GM12872 (cell line): ENCODE measurements at regions not wholly inside any gene's neighbourhood (a gene's known extent, or its start where the extent isn't known, plus 50 kb on each side); places are given as distances from the start of the nearest gene placed in this dataset.

Source experiments
- CTCF ChIP-seq: IDR thresholded peaks from 3 replicates; pipeline ENCODE4 v1.5.1; 2011; ENCODE audit warnings: low read depth, mild to moderate bottlenecking, low read length, moderate library complexity; ENCODE audit not compliant: insufficient read depth

GRCh38 chr9:129402931-129403778 lies 217.7 kb downstream of the C9orf50 start:
- TF ChIP-seq CTCF: no peak

- TF ChIP-seq CTCF: no peak
Observed at GRCh38 chr9:129402371-129402739, 218.5 kb downstream of the C9orf50 start.

GRCh38 chr9:129401623-129402370 lies 219.1 kb downstream of the C9orf50 start:
- TF ChIP-seq CTCF: no peak

DNA sequence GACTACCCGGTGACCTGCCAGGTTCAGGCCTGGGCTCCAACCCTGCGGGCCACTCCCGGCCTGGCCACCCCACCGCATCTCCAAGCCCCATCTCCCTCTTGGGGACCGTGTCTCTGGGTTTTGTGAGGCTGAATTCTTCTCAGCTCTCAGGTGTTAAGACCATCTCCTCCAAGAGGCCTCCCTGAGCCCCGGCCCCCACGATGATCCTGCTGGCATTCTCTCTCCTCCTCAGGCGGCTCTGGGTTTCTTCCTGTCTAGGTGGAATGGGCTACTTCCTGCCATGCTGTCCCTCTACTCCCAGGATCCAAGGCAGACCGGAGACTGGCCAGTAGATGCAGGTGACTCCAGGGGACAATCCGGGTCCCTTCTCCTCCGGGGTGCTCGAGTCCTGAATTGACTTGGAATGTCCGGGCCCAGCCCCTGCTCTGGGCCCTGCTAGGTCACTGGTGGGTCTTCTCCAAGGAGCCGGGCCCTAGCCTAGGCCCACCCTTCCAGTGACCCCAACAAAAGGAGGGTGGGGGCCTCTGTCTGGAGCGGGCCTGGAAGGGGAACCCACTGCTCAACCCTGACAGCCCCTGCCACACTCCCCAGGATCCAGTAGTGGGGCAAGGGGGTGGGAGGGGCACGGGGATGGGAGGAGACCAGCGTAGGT lies 219.8 kb downstream of the C9orf50 start:
- TF ChIP-seq CTCF: no peak

- no peak for TF ChIP-seq CTCF
Observed at GRCh38 chr9:129400001-129400970, 220.6 kb downstream of the C9orf50 start.

DNA sequence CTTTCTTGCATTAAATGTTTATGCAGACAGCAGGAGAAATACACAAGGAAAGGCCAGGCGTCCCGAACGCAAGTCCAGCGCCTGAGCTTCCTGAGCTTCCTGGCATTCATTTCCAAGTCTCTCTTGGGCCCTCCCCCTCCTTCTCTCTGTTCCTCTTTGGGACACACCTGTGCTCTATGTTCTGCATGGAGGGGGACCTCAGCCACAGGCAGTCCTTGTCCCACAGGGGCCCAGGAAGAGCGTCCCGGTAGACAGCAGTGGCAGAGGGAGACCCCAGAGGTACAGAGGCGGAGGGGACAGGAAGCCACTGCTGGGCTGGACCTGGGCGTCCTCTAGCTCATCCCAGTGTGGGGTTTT lies 221.3 kb downstream of the C9orf50 start:
- TF ChIP-seq CTCF: no peak
